AG10803 (cell line): ENCODE measurements at regions not wholly inside any gene's neighbourhood (a gene's known extent, or its start where the extent isn't known, plus 50 kb on each side); places are given as distances from the start of the nearest gene placed in this dataset.
A peak's percentile ranks its signal among the peaks of the same experiment; 100 is the strongest.

Experiments
- DNase-seq: peaks from one replicate; pipeline ENCODE4 v3.0.0; 2010; ENCODE audit warnings: low read depth
- H3K4me3 ChIP-seq: 2 replicates; pipeline ENCODE4 v1.5.1; 2011; ENCODE audit warnings: mild to moderate bottlenecking, low read length, control low read depth
- TF ChIP-seq, protein P1 (sequence below): conservative IDR thresholded peaks from 2 replicates; pipeline ENCODE4 v1.5.1; 2011; ENCODE audit warnings: mild to moderate bottlenecking, low read length, control low read depth, inconsistent platforms

DNA sequence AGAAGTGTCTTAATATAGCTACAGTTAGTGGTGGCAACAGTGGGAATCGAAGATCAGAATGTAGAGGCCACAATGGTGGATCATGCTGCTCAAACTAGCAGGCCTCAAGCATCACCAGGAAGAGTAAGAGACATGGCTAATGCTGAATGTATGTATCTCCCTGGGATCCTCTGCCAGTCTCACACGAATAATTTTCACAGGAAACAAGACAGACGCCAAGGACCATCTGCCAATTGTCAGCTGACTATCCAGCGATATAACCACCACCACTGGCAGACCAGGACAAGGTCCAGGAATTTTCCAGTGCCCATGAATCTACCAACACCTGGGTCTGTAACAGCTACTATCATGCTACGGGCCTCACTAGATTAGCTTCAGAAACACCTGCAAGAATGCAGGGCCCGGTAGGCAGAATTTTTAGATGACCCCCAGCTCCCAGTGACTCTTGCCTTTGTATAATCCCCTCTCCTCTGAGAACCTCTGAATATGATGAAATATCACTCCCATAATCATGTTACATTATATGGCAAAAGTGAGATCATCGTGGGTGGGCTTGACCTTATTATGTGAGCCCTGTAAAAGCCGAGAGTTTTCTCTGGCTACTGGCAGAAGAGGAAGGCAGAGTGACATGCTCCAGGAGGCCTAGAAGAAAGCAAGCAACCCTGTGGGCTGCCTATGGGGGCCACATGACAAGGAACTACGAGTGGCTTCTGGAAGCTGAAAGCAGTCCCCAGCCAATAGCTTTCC is 429.8 kb downstream of the BCOR start:
- H3K4me3 ChIP-seq = no peak overlapping the region
- no peak for DNase-seq
- TF ChIP-seq, protein P1, sequence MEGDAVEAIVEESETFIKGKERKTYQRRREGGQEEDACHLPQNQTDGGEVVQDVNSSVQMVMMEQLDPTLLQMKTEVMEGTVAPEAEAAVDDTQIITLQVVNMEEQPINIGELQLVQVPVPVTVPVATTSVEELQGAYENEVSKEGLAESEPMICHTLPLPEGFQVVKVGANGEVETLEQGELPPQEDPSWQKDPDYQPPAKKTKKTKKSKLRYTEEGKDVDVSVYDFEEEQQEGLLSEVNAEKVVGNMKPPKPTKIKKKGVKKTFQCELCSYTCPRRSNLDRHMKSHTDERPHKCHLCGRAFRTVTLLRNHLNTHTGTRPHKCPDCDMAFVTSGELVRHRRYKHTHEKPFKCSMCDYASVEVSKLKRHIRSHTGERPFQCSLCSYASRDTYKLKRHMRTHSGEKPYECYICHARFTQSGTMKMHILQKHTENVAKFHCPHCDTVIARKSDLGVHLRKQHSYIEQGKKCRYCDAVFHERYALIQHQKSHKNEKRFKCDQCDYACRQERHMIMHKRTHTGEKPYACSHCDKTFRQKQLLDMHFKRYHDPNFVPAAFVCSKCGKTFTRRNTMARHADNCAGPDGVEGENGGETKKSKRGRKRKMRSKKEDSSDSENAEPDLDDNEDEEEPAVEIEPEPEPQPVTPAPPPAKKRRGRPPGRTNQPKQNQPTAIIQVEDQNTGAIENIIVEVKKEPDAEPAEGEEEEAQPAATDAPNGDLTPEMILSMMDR = no peak

DNA sequence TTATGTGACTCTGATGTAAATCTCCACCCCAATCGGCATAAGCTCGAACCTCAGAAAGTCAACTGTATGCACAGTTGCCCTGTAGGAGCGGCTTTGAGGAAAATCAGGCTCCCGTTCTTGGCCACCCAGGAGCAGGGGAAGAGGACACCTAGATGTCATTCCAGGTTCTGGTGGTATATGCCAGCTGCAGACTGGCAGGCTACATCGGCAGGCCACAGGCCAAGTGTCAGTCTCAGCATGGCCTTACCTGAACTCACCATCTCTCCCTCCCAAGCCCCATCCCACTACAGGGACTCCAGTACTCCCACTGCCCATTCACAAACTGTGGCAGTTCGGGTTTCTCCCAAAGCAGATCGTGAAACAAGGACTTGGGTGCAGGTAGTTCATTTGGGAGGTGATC is 428.1 kb downstream of the BCOR start:
- H3K4me3 ChIP-seq = no peak overlapping the region

DNA sequence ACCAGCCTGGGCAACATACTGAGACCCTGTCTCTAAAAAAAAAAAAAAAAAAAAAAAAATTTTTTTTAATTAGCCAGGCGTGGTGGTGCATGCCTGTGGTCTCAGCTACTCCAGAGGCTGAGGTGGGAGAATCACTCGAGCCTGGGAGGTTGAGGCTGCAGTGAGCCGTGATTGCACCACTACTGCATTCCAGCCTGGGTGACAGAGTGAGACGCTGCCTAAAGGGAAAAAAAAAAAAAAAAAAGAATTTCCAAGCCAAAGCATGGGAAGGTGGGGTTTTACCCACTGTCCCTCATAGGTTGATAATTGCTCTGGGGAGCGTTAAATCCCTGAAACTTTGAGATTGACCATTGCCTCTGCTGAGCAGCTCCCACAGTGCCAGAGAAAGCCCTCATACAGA is 427.5 kb downstream of the BCOR start:
- peak; percentile 65 for DNase-seq
- H3K4me3 ChIP-seq = no peak overlapping the region
- TF ChIP-seq, protein P1 = no peak

More for the DNA sequence above, 428.1 kb downstream of the BCOR start:
- TF ChIP-seq, protein P1 = no peak
- no peak for DNase-seq

DNA sequence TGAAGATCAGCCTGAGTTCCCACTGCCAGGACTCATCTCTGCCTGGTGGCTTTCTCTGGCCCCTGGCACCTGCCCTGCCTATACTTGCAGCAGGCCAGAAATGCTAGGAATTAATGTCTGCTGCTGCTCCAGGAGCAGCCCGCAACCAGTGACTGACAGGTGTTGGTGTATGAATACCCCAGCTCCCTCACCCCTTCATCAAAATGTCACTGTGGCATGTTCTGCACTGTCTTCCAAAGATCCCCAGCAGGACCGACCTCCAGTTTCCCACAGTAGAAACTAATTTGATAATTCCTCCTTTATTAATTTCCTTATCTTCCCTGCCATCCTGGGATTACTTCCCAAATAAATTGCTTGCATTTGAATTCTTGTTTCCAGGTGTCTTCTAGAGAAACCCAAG is 425.4 kb downstream of the BCOR start:
- TF ChIP-seq, protein P1 = no peak
- no peak for DNase-seq

DNA sequence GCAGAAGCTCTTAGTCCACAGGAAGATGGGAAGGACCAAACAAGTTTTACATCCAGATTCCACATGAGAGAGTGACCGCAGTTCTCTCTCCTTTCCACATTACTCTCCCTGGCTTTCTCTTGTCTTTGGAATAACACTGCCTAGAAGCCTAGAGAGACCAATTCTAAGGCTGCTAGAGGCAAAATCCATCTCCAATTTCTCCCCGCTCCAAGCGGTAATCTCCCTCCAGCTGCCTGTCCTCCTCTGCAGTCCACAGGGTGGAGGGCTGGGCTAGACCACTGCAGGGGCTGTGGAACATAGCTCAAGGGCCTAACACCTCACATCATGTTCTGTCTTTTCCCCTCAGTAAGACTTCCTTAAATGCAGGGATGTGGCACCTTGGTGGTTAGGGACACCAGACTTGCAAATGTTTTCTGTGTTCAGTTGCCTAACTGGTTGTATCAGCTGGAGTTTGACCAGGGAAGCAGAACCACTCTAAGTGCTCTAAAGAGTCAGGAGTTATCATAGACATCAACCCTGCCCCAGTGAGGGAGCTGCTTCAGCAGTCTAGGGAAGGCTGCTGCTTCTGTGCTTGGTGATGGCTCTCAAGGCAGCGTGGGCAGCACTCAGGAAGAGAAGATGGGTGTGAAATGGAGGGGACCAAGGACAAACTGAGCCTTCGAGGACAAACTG is 423.1 kb downstream of the BCOR start:
- TF ChIP-seq, protein P1 = no peak
- no peak overlapping the region for H3K4me3 ChIP-seq
- no peak for DNase-seq

More for the DNA sequence above, 425.4 kb downstream of the BCOR start:
- H3K4me3 ChIP-seq = no peak overlapping the region

DNA sequence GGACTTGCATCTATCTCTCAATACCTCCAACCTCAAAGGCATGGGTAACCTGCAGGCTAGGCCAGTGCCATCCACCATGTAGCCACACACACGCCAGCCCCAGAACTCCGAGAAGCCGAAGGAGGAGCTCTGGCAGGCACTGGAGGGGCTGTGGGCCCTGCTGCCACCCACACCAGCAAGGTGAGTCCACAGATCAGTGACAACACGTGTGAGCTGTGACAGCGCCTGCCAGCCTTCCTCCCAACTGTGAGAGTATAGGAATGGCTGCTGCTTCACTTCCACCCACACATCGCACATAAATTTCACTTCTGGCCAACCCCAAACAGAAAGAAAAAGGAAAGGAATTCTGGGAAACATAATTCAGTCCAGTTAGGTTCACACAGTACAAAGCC is 422.6 kb downstream of the BCOR start:
- TF ChIP-seq, protein P1 = no peak
- DNase-seq = no peak

DNA sequence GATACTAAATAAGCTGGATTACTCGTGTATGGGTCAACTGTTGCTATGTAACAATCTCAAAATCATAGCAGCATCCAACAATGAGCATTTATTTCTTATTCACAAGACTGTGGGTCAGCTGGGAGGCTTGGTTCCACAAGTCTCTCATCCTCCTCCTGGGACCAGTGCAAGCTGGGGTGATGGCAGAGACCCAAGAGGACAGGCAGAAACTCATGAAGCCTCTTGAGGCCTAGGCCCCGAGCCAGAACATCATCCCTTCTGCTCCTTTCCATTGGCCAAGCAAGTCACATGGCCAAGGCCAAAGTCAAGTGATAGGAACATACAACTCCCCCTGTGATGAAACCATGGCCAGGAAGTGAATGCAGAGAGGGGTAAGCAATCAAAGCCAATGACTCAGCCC is 422.1 kb downstream of the BCOR start:
- H3K4me3 ChIP-seq = no peak overlapping the region
- DNase-seq = peak; percentile 35
- TF ChIP-seq, protein P1 = no peak

More for the DNA sequence above, 422.6 kb downstream of the BCOR start:
- no peak overlapping the region for H3K4me3 ChIP-seq
